ENCODE measurements at regions not wholly inside any gene's neighbourhood (a gene's known extent, or its start where the extent isn't known, plus 50 kb on each side); places are given as distances from the start of the nearest gene placed in this dataset.

DNA sequence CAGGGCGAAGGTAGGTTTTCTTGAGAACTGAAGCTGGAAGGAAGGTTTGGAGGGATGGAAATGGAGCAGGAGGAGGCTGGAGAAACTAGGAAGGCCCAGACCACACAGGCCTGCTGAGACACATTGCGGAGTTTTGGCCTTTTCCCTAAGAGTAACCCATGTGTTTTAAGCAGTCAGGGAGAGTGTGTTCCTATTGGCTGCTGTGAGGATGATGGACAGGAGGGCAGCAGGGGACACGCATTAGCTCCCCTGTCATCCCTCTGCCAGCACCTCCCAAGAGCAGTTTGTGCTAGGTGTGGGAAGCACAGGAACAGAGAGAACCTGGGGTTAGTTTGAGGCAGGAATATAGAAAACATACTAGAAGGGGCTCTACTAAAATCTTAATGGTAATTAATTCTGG is 842.1 kb downstream of the TBC1D22A start:
- H3K36me3 ChIP-seq = no peaks in the 10 kb centered on the region
- no peak for TF ChIP-seq POLR2A (IDR thresholded peaks at IDR 0.05)
- TF ChIP-seq, protein P1, sequence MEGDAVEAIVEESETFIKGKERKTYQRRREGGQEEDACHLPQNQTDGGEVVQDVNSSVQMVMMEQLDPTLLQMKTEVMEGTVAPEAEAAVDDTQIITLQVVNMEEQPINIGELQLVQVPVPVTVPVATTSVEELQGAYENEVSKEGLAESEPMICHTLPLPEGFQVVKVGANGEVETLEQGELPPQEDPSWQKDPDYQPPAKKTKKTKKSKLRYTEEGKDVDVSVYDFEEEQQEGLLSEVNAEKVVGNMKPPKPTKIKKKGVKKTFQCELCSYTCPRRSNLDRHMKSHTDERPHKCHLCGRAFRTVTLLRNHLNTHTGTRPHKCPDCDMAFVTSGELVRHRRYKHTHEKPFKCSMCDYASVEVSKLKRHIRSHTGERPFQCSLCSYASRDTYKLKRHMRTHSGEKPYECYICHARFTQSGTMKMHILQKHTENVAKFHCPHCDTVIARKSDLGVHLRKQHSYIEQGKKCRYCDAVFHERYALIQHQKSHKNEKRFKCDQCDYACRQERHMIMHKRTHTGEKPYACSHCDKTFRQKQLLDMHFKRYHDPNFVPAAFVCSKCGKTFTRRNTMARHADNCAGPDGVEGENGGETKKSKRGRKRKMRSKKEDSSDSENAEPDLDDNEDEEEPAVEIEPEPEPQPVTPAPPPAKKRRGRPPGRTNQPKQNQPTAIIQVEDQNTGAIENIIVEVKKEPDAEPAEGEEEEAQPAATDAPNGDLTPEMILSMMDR (IDR thresholded peaks at IDR 0.05) = no peak
- no peak for TF ChIP-seq EP300 (IDR thresholded peaks at IDR 0.05)
- no peaks in the 10 kb centered on the region for H3K4me1 ChIP-seq (ENCODE audit: insufficient read depth)
- H3K9me3 ChIP-seq = no peaks in the 10 kb centered on the region
- H3K27ac ChIP-seq = no peak overlapping the region
- 84 to 92% (median 88%) methylated on average over 3 of the region's 3 CpGs for WGBS, 3 donors
- no peaks in the 10 kb centered on the region for H3K27me3 ChIP-seq
- DNase-seq = no peak
- H3K4me3 ChIP-seq = no peak overlapping the region
- intact Hi-C loops (cut with DNase I) = no loop called here

DNA sequence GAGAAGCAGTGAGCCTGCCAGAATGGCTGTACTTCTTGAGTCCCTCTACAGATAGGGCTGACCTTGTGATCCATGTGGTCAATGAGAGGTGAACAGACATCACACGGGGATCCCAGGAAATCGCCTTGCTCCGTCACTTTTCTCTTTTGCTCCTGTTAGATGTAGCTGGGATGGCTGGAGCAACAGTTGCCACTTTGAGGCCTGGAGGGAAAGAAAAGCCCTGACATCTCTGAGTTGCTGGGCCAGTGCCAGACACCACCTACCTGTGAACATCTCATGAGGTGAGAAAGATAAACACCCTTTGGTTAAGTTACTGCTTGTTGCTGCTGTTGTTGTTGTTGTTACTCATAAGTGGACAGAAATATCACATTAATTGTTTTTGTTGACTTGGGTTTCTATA is 840.3 kb downstream of the TBC1D22A start:
- Histone ChIP-seq H3K27ac (no peak overlapping the region), H3K9me3 (no peaks in the 10 kb centered on the region), H3K36me3 (no peaks in the 10 kb centered on the region), H3K27me3 (no peaks in the 10 kb centered on the region), H3K4me3 (no peak overlapping the region), H3K4me1 (ENCODE audit: insufficient read depth) (no peaks in the 10 kb centered on the region)
- TF ChIP-seq EP300 (IDR thresholded peaks at IDR 0.05) (no peak), POLR2A (IDR thresholded peaks at IDR 0.05) (no peak)
- TF ChIP-seq, protein P1 (IDR thresholded peaks at IDR 0.05) = no peak
- DNase-seq = peak in 2 of 5 donors; percentile 1 to 7
- intact Hi-C loops (cut with DNase I) = no loop called here
- 90 to 92% (median 91%) methylated on average over 3 of the region's 3 CpGs for WGBS, 3 donors

DNA sequence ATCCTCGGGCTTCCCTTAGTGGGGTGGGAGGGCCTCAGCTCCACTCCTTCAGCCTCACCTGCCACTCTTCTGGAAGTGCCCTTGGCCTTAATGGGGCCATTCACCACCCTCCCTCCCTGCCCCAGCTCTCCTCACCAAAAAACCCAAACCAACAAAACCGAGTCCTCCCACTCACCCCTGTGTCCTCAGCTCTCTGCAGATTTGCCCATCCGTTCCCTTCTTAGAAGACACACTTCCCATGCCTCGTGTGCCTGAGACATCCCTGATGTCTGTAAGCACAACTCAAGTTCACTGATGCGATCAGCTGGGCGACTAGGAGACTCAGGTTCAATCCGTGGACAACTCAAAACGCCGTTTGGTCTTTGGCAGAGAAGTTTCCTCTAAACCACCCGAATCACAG is 839.2 kb downstream of the TBC1D22A start:
- no peaks in the 10 kb centered on the region for H3K9me3 ChIP-seq
- H3K27me3 ChIP-seq = no peaks in the 10 kb centered on the region
- H3K36me3 ChIP-seq = no peaks in the 10 kb centered on the region
- H3K4me1 ChIP-seq (ENCODE audit: insufficient read depth) = no peaks in the 10 kb centered on the region
- TF ChIP-seq EP300 (IDR thresholded peaks at IDR 0.05) (no peak), POLR2A (IDR thresholded peaks at IDR 0.05) (no peak)
- TF ChIP-seq, protein P1 (IDR thresholded peaks at IDR 0.05) = no peak
- WGBS, 3 donors = 77 to 84% (median 79%) methylated on average over 10 of the region's 10 CpGs
- intact Hi-C loops (cut with DNase I) = no loop called here
- DNase-seq = peak in 1 of 5 donors; percentile 3
- H3K4me3 ChIP-seq = no peak overlapping the region
- H3K27ac ChIP-seq = no peak overlapping the region

DNA sequence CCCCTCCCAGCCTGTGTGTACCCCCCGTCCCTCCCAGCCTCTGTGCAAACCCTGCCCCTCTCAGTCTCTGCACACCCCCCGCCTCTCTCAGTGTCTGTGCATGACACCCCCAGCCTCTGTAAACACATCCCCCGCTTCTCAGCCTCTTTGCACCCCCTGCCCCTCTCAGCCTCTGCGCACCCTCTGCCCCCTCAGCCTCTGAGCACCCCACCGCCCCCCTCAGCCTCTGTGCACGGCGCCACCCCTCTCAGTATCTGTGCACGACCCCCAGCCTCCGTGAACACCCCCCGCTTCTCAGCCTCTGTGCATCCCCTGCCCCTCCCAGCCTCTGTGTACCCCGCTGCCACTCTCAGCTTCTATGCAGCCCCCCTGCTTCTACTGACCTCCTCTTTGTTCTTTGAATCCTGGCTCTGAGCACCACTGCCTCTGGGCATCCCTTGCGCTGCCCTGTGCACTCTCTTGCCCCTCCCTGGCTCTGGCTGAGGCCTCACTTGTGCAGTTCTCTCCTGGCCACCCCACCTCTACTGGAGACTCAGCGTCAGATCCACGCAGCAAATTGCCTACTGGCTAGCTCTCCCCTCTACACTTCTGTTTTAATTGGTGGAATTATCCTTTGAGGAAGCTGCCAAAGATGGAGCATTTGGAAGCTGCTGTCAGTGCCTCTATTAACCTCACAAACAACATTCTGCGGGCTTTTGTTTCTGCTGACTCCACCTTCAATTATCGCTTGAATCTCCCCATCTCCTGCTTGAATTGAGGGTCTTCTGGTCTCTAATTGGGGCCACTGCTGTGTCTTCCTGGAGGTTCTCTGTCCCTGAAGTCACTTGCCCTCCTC is 838.6 kb downstream of the TBC1D22A start:
- Histone ChIP-seq H3K4me1 (ENCODE audit: insufficient read depth) (no peaks in the 10 kb centered on the region), H3K27ac (no peak overlapping the region), H3K4me3 (no peak overlapping the region), H3K9me3 (no peaks in the 10 kb centered on the region), H3K27me3 (no peaks in the 10 kb centered on the region), H3K36me3 (no peaks in the 10 kb centered on the region)
- intact Hi-C loops (cut with DNase I) = no loop called here
- no peak for TF ChIP-seq EP300 (IDR thresholded peaks at IDR 0.05)
- TF ChIP-seq, protein P1 (IDR thresholded peaks at IDR 0.05) = no peak
- no peak for TF ChIP-seq POLR2A (IDR thresholded peaks at IDR 0.05)
- 52 to 76% (median 67%) methylated on average over 12 to 16 of the region's 16 CpGs for WGBS, 3 donors
- DNase-seq = no peak
